AG04449 (cell line): ENCODE measurements at regions not wholly inside any gene's neighbourhood (a gene's known extent, or its start where the extent isn't known, plus 50 kb on each side); places are given as distances from the start of the nearest gene placed in this dataset.

Experiments used
- CTCF ChIA-PET: fragments of 350-600 bp; formaldehyde crosslinking; extraction: SDS; loops from one replicate; lab custom pipeline; 2021; ENCODE audit warnings: antibody characterized with exemption; lab: Yijun Ruan, JAX
- POLR2A ChIA-PET: fragments of 400-600, 350-600 bp; formaldehyde crosslinking; extraction: SDS; loops from one replicate; lab custom pipeline; 2020; ENCODE audit warnings: antibody characterized with exemption, inconsistent platforms; lab: Yijun Ruan, JAX
- DNase-seq: peaks from one replicate; pipeline ENCODE4 v3.0.0-alpha.2; 2010; ENCODE audit warnings: low read depth, low spot score
- H3K4me3 ChIP-seq: 2 replicates; pipeline ENCODE4 v1.5.1; 2011; ENCODE audit warnings: low read depth, mild to moderate bottlenecking, control low read depth, low read length
- TF ChIP-seq, protein P1 (sequence below): IDR thresholded peaks from one replicate; pipeline ENCODE4 v1.5.1; 2011; ENCODE audit warnings: mild to moderate bottlenecking, moderate library complexity, low read length, control low read depth, inconsistent platforms; ENCODE audit not compliant: insufficient read depth; ENCODE audit errors: missing control alignments

DNA sequence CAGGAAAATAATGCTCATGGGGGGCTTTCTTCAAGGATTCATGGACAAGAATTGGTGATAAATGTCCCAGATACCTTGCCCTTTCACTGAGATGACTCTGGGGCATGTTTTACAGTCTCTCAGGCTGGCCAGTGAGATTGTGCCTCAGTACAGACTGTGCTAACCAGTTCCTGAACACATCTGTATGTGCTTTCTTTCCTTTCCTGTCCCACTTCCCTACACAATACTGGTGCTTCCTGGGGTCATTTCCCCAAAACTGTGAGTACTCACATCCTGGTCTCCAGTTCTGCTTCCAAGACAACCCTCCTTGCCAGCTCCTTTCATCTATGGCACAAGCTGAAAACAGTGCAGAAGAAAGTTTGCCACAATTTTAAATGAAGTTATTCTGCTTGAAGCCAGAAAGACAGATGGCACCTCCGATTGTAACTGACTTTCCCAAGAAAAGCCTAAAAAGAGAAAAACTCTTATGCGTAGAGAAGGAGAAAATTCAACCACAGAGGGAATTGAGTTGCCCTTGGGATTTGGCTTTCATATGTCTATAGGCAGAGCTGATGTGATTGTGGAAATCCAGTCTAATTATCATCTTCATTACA, 134.7 kb downstream of the DRD1 start:
- TF ChIP-seq, protein P1, sequence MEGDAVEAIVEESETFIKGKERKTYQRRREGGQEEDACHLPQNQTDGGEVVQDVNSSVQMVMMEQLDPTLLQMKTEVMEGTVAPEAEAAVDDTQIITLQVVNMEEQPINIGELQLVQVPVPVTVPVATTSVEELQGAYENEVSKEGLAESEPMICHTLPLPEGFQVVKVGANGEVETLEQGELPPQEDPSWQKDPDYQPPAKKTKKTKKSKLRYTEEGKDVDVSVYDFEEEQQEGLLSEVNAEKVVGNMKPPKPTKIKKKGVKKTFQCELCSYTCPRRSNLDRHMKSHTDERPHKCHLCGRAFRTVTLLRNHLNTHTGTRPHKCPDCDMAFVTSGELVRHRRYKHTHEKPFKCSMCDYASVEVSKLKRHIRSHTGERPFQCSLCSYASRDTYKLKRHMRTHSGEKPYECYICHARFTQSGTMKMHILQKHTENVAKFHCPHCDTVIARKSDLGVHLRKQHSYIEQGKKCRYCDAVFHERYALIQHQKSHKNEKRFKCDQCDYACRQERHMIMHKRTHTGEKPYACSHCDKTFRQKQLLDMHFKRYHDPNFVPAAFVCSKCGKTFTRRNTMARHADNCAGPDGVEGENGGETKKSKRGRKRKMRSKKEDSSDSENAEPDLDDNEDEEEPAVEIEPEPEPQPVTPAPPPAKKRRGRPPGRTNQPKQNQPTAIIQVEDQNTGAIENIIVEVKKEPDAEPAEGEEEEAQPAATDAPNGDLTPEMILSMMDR: no peak
- no peak overlapping the region for H3K4me3 ChIP-seq
- DNase-seq: no peak
- ChIA-PET POLR2A (no interaction called here), CTCF (no interaction called here)

DNA sequence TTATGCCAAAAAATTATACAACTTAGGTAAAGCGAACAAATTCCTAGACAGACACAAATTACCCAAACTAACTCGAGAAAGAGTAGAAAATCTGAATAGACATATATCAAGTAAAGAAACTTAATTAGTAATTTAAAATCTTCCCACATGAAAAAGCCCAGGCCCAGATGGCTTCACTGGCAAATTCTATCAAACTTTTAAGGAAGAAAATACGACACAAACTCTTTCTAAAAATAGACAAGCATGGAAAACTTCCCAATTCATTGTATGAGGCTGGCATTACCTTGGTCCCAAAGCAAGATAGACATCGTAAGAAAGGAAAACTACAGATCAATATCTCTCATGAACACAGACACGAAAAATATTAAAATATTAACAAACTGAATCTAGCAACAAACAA, 135.3 kb downstream of the DRD1 start:
- CTCF ChIA-PET: no interaction called here

DNA sequence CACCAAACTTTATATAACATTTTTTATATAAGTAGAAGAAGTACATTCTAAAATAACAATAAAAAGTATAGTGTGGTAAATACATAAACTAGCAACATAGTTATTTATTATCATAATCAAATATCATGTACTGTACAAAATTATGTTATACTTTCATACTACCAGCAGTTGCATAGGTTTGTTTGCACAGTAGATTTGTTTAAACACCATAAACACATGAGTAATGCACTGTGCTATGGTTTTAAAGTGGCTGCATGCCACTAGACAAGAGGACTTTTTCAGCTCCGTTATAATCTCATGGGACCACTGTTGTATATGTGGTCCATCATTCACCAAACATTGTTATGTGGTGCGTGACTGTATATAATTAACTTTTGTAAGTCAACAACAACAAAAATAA, 137.6 kb downstream of the DRD1 start:
- H3K4me3 ChIP-seq: no peak overlapping the region
- TF ChIP-seq, protein P1: no peak
- ChIA-PET POLR2A (no interaction called here), CTCF (no interaction called here)
- DNase-seq: no peak

More for the DNA sequence above, 135.3 kb downstream of the DRD1 start:
- no peak overlapping the region for H3K4me3 ChIP-seq
- POLR2A ChIA-PET: no interaction called here
- TF ChIP-seq, protein P1: no peak
- no peak for DNase-seq

DNA sequence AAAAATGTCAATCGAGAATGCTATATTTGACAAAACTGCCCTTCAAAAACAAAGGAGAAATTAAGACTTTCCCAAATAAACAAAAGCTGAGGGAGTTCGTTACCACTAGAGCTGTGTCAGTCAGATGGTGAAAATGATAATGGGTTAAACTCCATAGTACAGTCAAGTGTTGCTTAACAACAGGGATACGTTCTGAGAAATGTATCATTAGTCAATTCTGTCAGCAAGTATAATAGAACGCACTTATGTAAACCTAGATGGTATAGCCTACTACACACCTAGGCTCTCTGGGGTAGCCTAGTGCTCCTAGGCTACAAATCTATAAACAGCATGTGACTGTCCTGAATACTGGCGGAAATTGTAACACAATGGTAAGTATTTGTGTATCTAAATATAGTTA, 138.7 kb downstream of the DRD1 start:
- ChIA-PET POLR2A (no interaction called here), CTCF (interaction anchor here (0.6 kb wide), 1 partner anchor 270 kb away, joined by 3 read pairs; no protein-coding TSS in a partner anchor)
- no peak for DNase-seq
- no peak overlapping the region for H3K4me3 ChIP-seq
- TF ChIP-seq, protein P1: no peak

DNA sequence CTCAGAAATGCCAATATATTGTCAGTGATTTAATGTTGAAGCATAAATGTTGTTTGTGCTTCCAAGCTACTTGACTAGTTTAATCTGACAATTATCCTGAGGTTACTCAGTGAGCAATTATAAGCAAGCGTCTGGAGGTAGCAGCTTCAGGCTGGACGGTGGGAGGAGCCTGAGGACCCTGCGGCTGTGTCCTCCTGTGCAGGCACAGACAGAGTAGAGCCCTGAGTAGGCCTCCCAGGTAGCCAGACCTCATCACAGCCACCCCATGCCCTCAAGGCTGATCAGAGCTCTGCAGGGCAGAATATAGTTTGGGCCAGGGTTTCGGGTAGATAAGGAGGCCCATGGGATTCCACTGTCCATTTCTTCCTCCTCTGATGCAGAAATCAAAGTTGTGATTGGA, 153.6 kb downstream of the DRD1 start:
- no peak for DNase-seq
- H3K4me3 ChIP-seq: no peak overlapping the region
- ChIA-PET CTCF (no interaction called here), POLR2A (no interaction called here)
- TF ChIP-seq, protein P1: no peak

DNA sequence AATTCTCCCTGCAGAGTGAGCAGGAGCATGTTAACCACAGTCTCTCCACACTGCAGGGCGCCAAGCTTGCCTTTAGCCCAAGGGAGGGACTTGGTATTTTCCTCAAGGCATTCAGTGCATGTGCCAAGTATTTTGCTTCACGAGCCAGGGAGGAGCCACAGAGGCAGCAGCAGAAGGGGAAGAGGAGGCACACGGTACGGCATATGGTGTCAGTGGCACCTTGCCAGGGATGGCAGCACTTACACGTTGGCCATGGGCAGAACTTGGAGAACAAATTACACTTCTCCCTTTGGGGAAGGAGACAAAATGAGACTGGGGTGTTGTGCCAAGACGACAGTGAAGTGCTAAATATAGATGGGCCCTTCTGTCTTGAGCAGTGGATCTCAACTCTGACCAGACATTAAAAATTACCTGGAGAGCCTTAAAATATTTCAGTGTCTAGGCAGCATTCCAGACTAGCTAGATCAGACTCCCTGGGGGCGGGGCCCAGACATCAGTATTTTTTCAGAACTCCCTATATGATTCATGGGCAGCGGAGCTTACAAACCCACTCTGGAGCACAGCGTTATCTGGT, 155.8 kb downstream of the DRD1 start:
- no peak overlapping the region for H3K4me3 ChIP-seq
- ChIA-PET CTCF (no interaction called here), POLR2A (interaction anchor here (0.5 kb wide), 1 partner anchor 719 kb away, joined by 3 read pairs; no protein-coding TSS in a partner anchor)

More for the DNA sequence above, 155.8 kb downstream of the DRD1 start:
- DNase-seq: no peak
- TF ChIP-seq, protein P1: no peak
